SK-N-SH treated with all-trans-retinoic acid at 6 μM for 48 hours (cell line): ENCODE measurements at regions not wholly inside any gene's neighbourhood (a gene's known extent, or its start where the extent isn't known, plus 50 kb on each side); places are given as distances from the start of the nearest gene placed in this dataset.

Source experiments
- ATAC-seq: fragments of 200-7000 bp; cut with Tn5 transposase; 3 replicates; pipeline ENCODE4 v1.9.1; 2020; ENCODE audit warnings: mild to moderate bottlenecking, moderate library complexity
- ARNTL ChIP-seq: fragments of 450-650 bp; formaldehyde crosslinking; IDR thresholded peaks from 2 replicates; pipeline ENCODE4 v1.5.0; 2020; ENCODE audit warnings: low read depth, mild to moderate bottlenecking, moderate library complexity, borderline replicate concordance
- BACH2 ChIP-seq: fragments of 250-450 bp; sonication (Bioruptor Pico); IDR thresholded peaks from 2 replicates; pipeline ENCODE4 v1.9.0; 2021; ENCODE audit warnings: mild to moderate bottlenecking, borderline replicate concordance
- CREB5 ChIP-seq: fragments of 250-450 bp; sonication (Bioruptor Pico); IDR thresholded peaks from 2 replicates; pipeline ENCODE4 v1.5.1; 2020; ENCODE audit warnings: low read depth, mild to moderate bottlenecking, moderate library complexity
- CSDC2 ChIP-seq: fragments of 250-450 bp; sonication (Bioruptor Pico); IDR thresholded peaks from 2 replicates; pipeline ENCODE4 v1.5.0; 2020; ENCODE audit warnings: mild to moderate bottlenecking, moderate library complexity
- ESRRG ChIP-seq: fragments of 250-450 bp; sonication (Bioruptor Pico); IDR thresholded peaks from 2 replicates; pipeline ENCODE4 v1.6.1; 2021; ENCODE audit warnings: mild to moderate bottlenecking
- GLIS3 ChIP-seq: fragments of 250-450 bp; sonication (Bioruptor Pico); IDR thresholded peaks from 2 replicates; pipeline ENCODE4 v1.5.0; 2020; ENCODE audit warnings: mild to moderate bottlenecking, moderate library complexity
- ISL1 ChIP-seq: fragments of 250-450 bp; sonication (Bioruptor Pico); IDR thresholded peaks from 2 replicates; pipeline ENCODE4 v2.1.2; 2022; ENCODE audit warnings: mild to moderate bottlenecking, moderate library complexity
- OSR1 ChIP-seq: fragments of 250-450 bp; sonication (Bioruptor Pico); IDR thresholded peaks from 2 replicates; pipeline ENCODE4 v1.8.0; 2022; ENCODE audit warnings: moderate library complexity, mild to moderate bottlenecking, inconsistent platforms
- PATZ1 ChIP-seq: fragments of 250-450 bp; sonication (Bioruptor Pico); IDR thresholded peaks from 2 replicates; pipeline ENCODE4 v1.8.0; 2020; ENCODE audit warnings: mild to moderate bottlenecking, moderate library complexity, borderline replicate concordance
- POU6F1 ChIP-seq: fragments of 250-450 bp; sonication (Bioruptor Pico); IDR thresholded peaks from 2 replicates; pipeline ENCODE4 v1.8.0; 2021; ENCODE audit warnings: low read depth, mild to moderate bottlenecking, moderate library complexity, borderline replicate concordance
- RARB ChIP-seq: fragments of 250-450 bp; sonication (Bioruptor Pico); IDR thresholded peaks from 2 replicates; pipeline ENCODE4 v1.8.0; 2021; ENCODE audit warnings: mild to moderate bottlenecking, moderate library complexity
- SNAI2 ChIP-seq: fragments of 250-450 bp; sonication (Bioruptor Pico); IDR thresholded peaks from 2 replicates; pipeline ENCODE4 v1.5.0; 2020; ENCODE audit warnings: mild to moderate bottlenecking, moderate library complexity
- TCF4 ChIP-seq: fragments of 250-450 bp; sonication (Bioruptor Pico); IDR thresholded peaks from 2 replicates; pipeline ENCODE4 v1.8.0; 2021; ENCODE audit warnings: mild to moderate bottlenecking, moderate library complexity, borderline replicate concordance
- TOX ChIP-seq: fragments of 250-450 bp; sonication (Bioruptor Pico); IDR thresholded peaks from 2 replicates; pipeline ENCODE4 v1.8.0; 2021; ENCODE audit warnings: mild to moderate bottlenecking, moderate library complexity, borderline replicate concordance
- TSHZ2 ChIP-seq: fragments of 250-450 bp; sonication (Bioruptor Pico); IDR thresholded peaks from 2 replicates; pipeline ENCODE4 v1.5.0; 2020; ENCODE audit warnings: mild to moderate bottlenecking, moderate library complexity
- ZC3H10 ChIP-seq: fragments of 250-450 bp; sonication (Bioruptor Pico); IDR thresholded peaks from 2 replicates; pipeline ENCODE4 v1.5.1; 2021; ENCODE audit warnings: mild to moderate bottlenecking, moderate library complexity
- ZFP3 ChIP-seq: fragments of 250-450 bp; sonication (Bioruptor Pico); IDR thresholded peaks from 2 replicates; pipeline ENCODE4 v1.5.0; 2020; ENCODE audit warnings: mild to moderate bottlenecking, moderate library complexity
- ZFP30 ChIP-seq: fragments of 450-650 bp; formaldehyde crosslinking; IDR thresholded peaks from 2 replicates; pipeline ENCODE4 v1.5.0; 2022; ENCODE audit warnings: mild to moderate bottlenecking, moderate library complexity
- ZNF565 ChIP-seq: fragments of 450-650 bp; formaldehyde crosslinking; conservative IDR thresholded peaks from 2 replicates; pipeline ENCODE4 v1.5.0; 2020; ENCODE audit warnings: low read depth, mild to moderate bottlenecking, moderate library complexity
- ZNF70 ChIP-seq: fragments of 450-650 bp; formaldehyde crosslinking; IDR thresholded peaks from 2 replicates; pipeline ENCODE4 v1.5.0; 2020; ENCODE audit warnings: mild to moderate bottlenecking, moderate library complexity
- ZNF8 ChIP-seq: fragments of 450-650 bp; formaldehyde crosslinking; IDR thresholded peaks from 2 replicates; pipeline ENCODE4 v1.5.0; 2020; ENCODE audit warnings: mild to moderate bottlenecking, moderate library complexity

- TF ChIP-seq PATZ1 (CRISPR knock-in tag), result no peak
- no peak for TF ChIP-seq ZFP30 (CRISPR knock-in tag)
- TF ChIP-seq, all 23 proteins: peak for 0
- no peak for ATAC-seq
Measured at GRCh38 chr20:41888434-41888833, 270.3 kb upstream of the CHD6 start.

GRCh38 chr20:41887500-41887899, 269.3 kb upstream of the CHD6 start:
- no peak for ATAC-seq
- TF ChIP-seq TCF4 (no peak), RARB (CRISPR knock-in tag) (no peak), TOX (no peak), SNAI2 (CRISPR knock-in tag) (no peak), ARNTL (CRISPR knock-in tag) (no peak), ZFP30 (CRISPR knock-in tag) (no peak), TSHZ2 (no peak), ISL1 (CRISPR knock-in tag) (no peak), CREB5 (CRISPR knock-in tag) (no peak), ZNF565 (no peak), ZFP3 (CRISPR knock-in tag) (no peak), CSDC2 (CRISPR knock-in tag) (no peak), OSR1 (CRISPR knock-in tag) (no peak), PATZ1 (CRISPR knock-in tag) (no peak), ZC3H10 (CRISPR knock-in tag) (no peak), ZNF70 (CRISPR knock-in tag) (no peak), POU6F1 (CRISPR knock-in tag) (no peak), GLIS3 (CRISPR knock-in tag) (no peak), BACH2 (no peak), ESRRG (CRISPR knock-in tag) (no peak)

- TF ChIP-seq ZNF70 (CRISPR knock-in tag), result no peak
- TF ChIP-seq ZFP3 (CRISPR knock-in tag), result no peak
- TF ChIP-seq ESRRG (CRISPR knock-in tag), result no peak
- no peak for TF ChIP-seq ZFP30 (CRISPR knock-in tag)
- no peak for TF ChIP-seq TOX
- TF ChIP-seq BACH2, result no peak
- TF ChIP-seq ARNTL (CRISPR knock-in tag), result no peak
- TF ChIP-seq ZNF565, result no peak
- no peak for TF ChIP-seq ZNF8 (CRISPR knock-in tag)
- TF ChIP-seq ZC3H10 (CRISPR knock-in tag), result no peak
Measured at GRCh38 chr20:41881466-41882046, 263.4 kb upstream of the CHD6 start.

More at GRCh38 chr20:41881466-41882046, 263.4 kb upstream of the CHD6 start:
- ATAC-seq, result no peak
